Jurkat, Clone E6-1 (cell line): ENCODE measurements at regions not wholly inside any gene's neighbourhood (a gene's known extent, or its start where the extent isn't known, plus 50 kb on each side); places are given as distances from the start of the nearest gene placed in this dataset.
"Not testable (repeated sequence)": the region's sequence is repeated elsewhere in the genome, so short reads cannot be mapped to it uniquely, and the experiment has no call there.

Experiments
- DNase-seq: peaks from one replicate; pipeline ENCODE4 v3.0.0-alpha.2; 2011; ENCODE audit warnings: low read depth, low spot score
- H3K4me3 ChIP-seq: 2 replicates; pipeline ENCODE4 v1.5.1; 2011; ENCODE audit warnings: mild to moderate bottlenecking, low read length, control low read depth, moderate library complexity

GRCh38 chr13:18710673-18711072, 471.0 kb downstream of the TUBA3C start:
- not testable (repeated sequence) for H3K4me3 ChIP-seq, DNase-seq

- DNase-seq, result peak; percentile 0
- not testable (repeated sequence) for H3K4me3 ChIP-seq
These were observed 475.1 kb downstream of the TUBA3C start for GRCh38 chr13:18706538-18706937.

- DNase-seq, H3K4me3 ChIP-seq: not testable (repeated sequence)
These were observed 479.0 kb downstream of the TUBA3C start for GRCh38 chr13:18702464-18703247.

GRCh38 chr13:18698332-18698731, 483.3 kb downstream of the TUBA3C start:
- DNase-seq, H3K4me3 ChIP-seq: not testable (repeated sequence)

GRCh38 chr13:18697851-18698250, 483.8 kb downstream of the TUBA3C start:
- not testable (repeated sequence) for H3K4me3 ChIP-seq, DNase-seq

GRCh38 chr13:18697221-18697620, 484.4 kb downstream of the TUBA3C start:
- DNase-seq, result not testable (repeated sequence)

GRCh38 chr13:18677403-18677802, 504.2 kb downstream of the TUBA3C start:
- not testable (repeated sequence) for DNase-seq

More at GRCh38 chr13:18697221-18697620, 484.4 kb downstream of the TUBA3C start:
- H3K4me3 ChIP-seq, result not testable (repeated sequence)

GRCh38 chr13:18675268-18675667, 506.4 kb downstream of the TUBA3C start:
- not testable (repeated sequence) for DNase-seq, H3K4me3 ChIP-seq

More at GRCh38 chr13:18677403-18677802, 504.2 kb downstream of the TUBA3C start:
- H3K4me3 ChIP-seq, result not testable (repeated sequence)

GRCh38 chr13:18673794-18674193, 507.8 kb downstream of the TUBA3C start:
- H3K4me3 ChIP-seq, result not testable (repeated sequence)

GRCh38 chr13:18666585-18666984, 515.0 kb downstream of the TUBA3C start:
- not testable (repeated sequence) for H3K4me3 ChIP-seq, DNase-seq

More at GRCh38 chr13:18673794-18674193, 507.8 kb downstream of the TUBA3C start:
- DNase-seq, result not testable (repeated sequence)

GRCh38 chr13:18665716-18666115, 515.9 kb downstream of the TUBA3C start:
- not testable (repeated sequence) for DNase-seq

GRCh38 chr13:18665124-18665523, 516.5 kb downstream of the TUBA3C start:
- not testable (repeated sequence) for DNase-seq, H3K4me3 ChIP-seq

More at GRCh38 chr13:18665716-18666115, 515.9 kb downstream of the TUBA3C start:
- H3K4me3 ChIP-seq, result not testable (repeated sequence)

- not testable (repeated sequence) for DNase-seq, H3K4me3 ChIP-seq
These were observed 518.4 kb downstream of the TUBA3C start for GRCh38 chr13:18663222-18663621.

- H3K4me3 ChIP-seq, DNase-seq: not testable (repeated sequence)
These were observed 537.9 kb downstream of the TUBA3C start for GRCh38 chr13:18643644-18644172.

- H3K4me3 ChIP-seq, DNase-seq: not testable (repeated sequence)
These were observed 552.7 kb downstream of the TUBA3C start for GRCh38 chr13:18628928-18629327.

- H3K4me3 ChIP-seq, result no peak overlapping the region
- no peak for DNase-seq
These were observed 553.2 kb downstream of the TUBA3C start for GRCh38 chr13:18628428-18628827.

- H3K4me3 ChIP-seq, DNase-seq: not testable (repeated sequence)
These were observed 557.6 kb downstream of the TUBA3C start for GRCh38 chr13:18624061-18624460.

GRCh38 chr13:18618442-18618841, 563.2 kb downstream of the TUBA3C start:
- not testable (repeated sequence) for DNase-seq, H3K4me3 ChIP-seq

- not testable (repeated sequence) for DNase-seq, H3K4me3 ChIP-seq
These were observed 571.1 kb downstream of the TUBA3C start for GRCh38 chr13:18610476-18610875.

GRCh38 chr13:18609371-18609770, 572.3 kb downstream of the TUBA3C start:
- not testable (repeated sequence) for H3K4me3 ChIP-seq, DNase-seq
